ENCODE measurements at regions not wholly inside any gene's neighbourhood (a gene's known extent, or its start where the extent isn't known, plus 50 kb on each side); places are given as distances from the start of the nearest gene placed in this dataset.

GRCh38 chr17:17417718-17418181 is 59.0 kb upstream of the MED9 start:
- TF ChIP-seq EZH2phosphoT487 (IDR thresholded peaks at IDR 0.05; ENCODE audit: insufficient read depth, low read depth) (no peak), EZH2 (IDR thresholded peaks at IDR 0.05; ENCODE audit: insufficient read depth, poor library complexity, severe bottlenecking) (no peak)
